GM23338 (cell line): ENCODE measurements at regions not wholly inside any gene's neighbourhood (a gene's known extent, or its start where the extent isn't known, plus 50 kb on each side); places are given as distances from the start of the nearest gene placed in this dataset.
A peak's percentile ranks its signal among the peaks of the same experiment; 100 is the strongest.

Experiments
- ATAC-seq: fragments of 200-7000 bp; cut with Tn5 transposase; 3 replicates; pipeline ENCODE4 v1.9.1; 2020
- DNase-seq: peaks from one replicate; pipeline ENCODE4 v3.0.0-alpha.2; 2015; ENCODE audit warnings: low spot score
- H2AFZ ChIP-seq: fragments of 200-600 bp; sonication (generic); 2 replicates; pipeline ENCODE4 v1.8.0; 2016; ENCODE audit warnings: antibody characterized with exemption, mild to moderate bottlenecking, moderate library complexity
- H3F3A ChIP-seq: fragments of 200-600 bp; sonication (generic); replicated peaks from 2 replicates; pipeline ENCODE4 v1.8.0; 2017; ENCODE audit warnings: antibody characterized with exemption, mixed run types, low read depth
- H3K27ac ChIP-seq: fragments of 200-600 bp; sonication (generic); 2 replicates; pipeline ENCODE4 v1.6.1; 2016; ENCODE audit warnings: low read depth
- H3K27me3 ChIP-seq: fragments of 200-600 bp; sonication (generic); 2 replicates; pipeline ENCODE4 v1.8.0; 2016; ENCODE audit warnings: mild to moderate bottlenecking, mixed run types, moderate library complexity; ENCODE audit not compliant: insufficient read depth
- H3K36me3 ChIP-seq: fragments of 200-600 bp; sonication (generic); 2 replicates; pipeline ENCODE4 v1.8.0; 2016; ENCODE audit warnings: mild to moderate bottlenecking; ENCODE audit not compliant: insufficient read depth
- H3K4me1 ChIP-seq: fragments of 200-600 bp; sonication (generic); 2 replicates; pipeline ENCODE4 v1.8.0; 2016; ENCODE audit warnings: mild to moderate bottlenecking, moderate library complexity; ENCODE audit not compliant: insufficient read depth
- H3K4me2 ChIP-seq: fragments of 200-600 bp; sonication (generic); 2 replicates; pipeline ENCODE4 v1.7.1; 2017; ENCODE audit warnings: mixed run types
- H3K4me3 ChIP-seq: fragments of 200-600 bp; sonication (generic); 2 replicates; pipeline ENCODE4 v1.6.1; 2016; ENCODE audit warnings: mixed run types
- H3K79me2 ChIP-seq: fragments of 200-600 bp; sonication (generic); replicated peaks from 2 replicates; pipeline ENCODE4 v1.8.0; 2017; ENCODE audit warnings: mild to moderate bottlenecking; ENCODE audit not compliant: insufficient read depth
- H3K9me2 ChIP-seq: fragments of 200-600 bp; sonication (generic); 2 replicates; pipeline ENCODE4 v1.8.0; 2017; ENCODE audit not compliant: insufficient read depth
- H4K20me1 ChIP-seq: fragments of 200-600 bp; sonication (generic); replicated peaks from 2 replicates; pipeline ENCODE4 v1.8.0; 2017; ENCODE audit warnings: mild to moderate bottlenecking; ENCODE audit not compliant: insufficient read depth
- H3K27ac Mint-ChIP-seq: 2 replicates; pipeline ENCODE4 v1.8.0; 2020; ENCODE audit warnings: inconsistent platforms, mild to moderate bottlenecking, moderate library complexity, mixed read lengths
- H3K27me3 Mint-ChIP-seq: 3 replicates; pipeline ENCODE4 v1.8.0; 2022; ENCODE audit warnings: low read depth, mild to moderate bottlenecking, moderate library complexity, mixed read lengths, inconsistent platforms; ENCODE audit not compliant: insufficient read depth, poor library complexity
- H3K36me3 Mint-ChIP-seq: 3 replicates; pipeline ENCODE4 v1.8.0; 2021; ENCODE audit warnings: low read depth, mild to moderate bottlenecking, inconsistent platforms, moderate library complexity, mixed read lengths
- H3K4me1 Mint-ChIP-seq: 3 replicates; pipeline ENCODE4 v1.8.0; 2020; ENCODE audit warnings: mild to moderate bottlenecking, inconsistent platforms, mixed read lengths
- H3K4me3 Mint-ChIP-seq: 3 replicates; pipeline ENCODE4 v1.8.0; 2021; ENCODE audit warnings: moderate library complexity, mild to moderate bottlenecking, inconsistent platforms, mixed read lengths
- H3K9me3 Mint-ChIP-seq: 3 replicates; pipeline ENCODE4 v1.8.0; 2020; ENCODE audit warnings: moderate library complexity, mild to moderate bottlenecking, inconsistent platforms, mixed read lengths
- CREB1 ChIP-seq: fragments of 250-450 bp; sonication (Bioruptor Pico); IDR thresholded peaks from 2 replicates; pipeline ENCODE4 v1.5.0; 2020; ENCODE audit warnings: low read depth, mild to moderate bottlenecking, moderate library complexity
- EZH2 ChIP-seq: fragments of 200-600 bp; sonication (generic); IDR thresholded peaks from one replicate; pipeline ENCODE4 v1.8.0; 2017; ENCODE audit warnings: antibody characterized with exemption, mild to moderate bottlenecking, low read depth; ENCODE audit not compliant: unreplicated experiment
- EZH2phosphoT487 ChIP-seq: fragments of 200-600 bp; sonication (generic); IDR thresholded peaks from one replicate; pipeline ENCODE4 v1.8.1; 2018; ENCODE audit warnings: antibody characterized with exemption; ENCODE audit not compliant: unreplicated experiment
- JUNB ChIP-seq: IDR thresholded peaks from one replicate; pipeline ENCODE4 v1.6.1; 2016; ENCODE audit warnings: antibody characterized with exemption; ENCODE audit not compliant: unreplicated experiment
- NANOG ChIP-seq: IDR thresholded peaks from 2 replicates; pipeline ENCODE4 v1.6.1; 2016; ENCODE audit warnings: antibody characterized with exemption, borderline replicate concordance
- POLR2AphosphoS5 ChIP-seq: IDR thresholded peaks from 2 replicates; pipeline ENCODE4 v1.6.1; 2016; ENCODE audit warnings: antibody characterized with exemption, low read depth
- ZNF114 ChIP-seq: fragments of 250-450 bp; sonication (Bioruptor Pico); IDR thresholded peaks from 2 replicates; pipeline ENCODE4 v1.5.0; 2020; ENCODE audit warnings: mild to moderate bottlenecking, moderate library complexity
- TF ChIP-seq, protein P1 (sequence below): IDR thresholded peaks from one replicate; pipeline ENCODE4 v1.6.1; 2018; ENCODE audit warnings: antibody characterized with exemption; ENCODE audit not compliant: unreplicated experiment
- TF ChIP-seq, protein P2 (sequence below), 2 experiments: fragments of 200-600 bp in 1 of 2; sonication (generic) in 1 of 2; conservative IDR thresholded peaks; 2 replicates each; pipeline versions ENCODE4 v1.5.1 to v1.6.1; 2016 to 2017; ENCODE audit warnings: antibody characterized with exemption in 2 of 2, low read depth in 2 of 2, mild to moderate bottlenecking in 2 of 2, moderate library complexity in 1 of 2
- TF ChIP-seq, protein P3 (sequence below): fragments of 250-450 bp; sonication (Bioruptor Pico); IDR thresholded peaks from 2 replicates; pipeline ENCODE4 v1.5.0; 2020; ENCODE audit warnings: mild to moderate bottlenecking, moderate library complexity

DNA sequence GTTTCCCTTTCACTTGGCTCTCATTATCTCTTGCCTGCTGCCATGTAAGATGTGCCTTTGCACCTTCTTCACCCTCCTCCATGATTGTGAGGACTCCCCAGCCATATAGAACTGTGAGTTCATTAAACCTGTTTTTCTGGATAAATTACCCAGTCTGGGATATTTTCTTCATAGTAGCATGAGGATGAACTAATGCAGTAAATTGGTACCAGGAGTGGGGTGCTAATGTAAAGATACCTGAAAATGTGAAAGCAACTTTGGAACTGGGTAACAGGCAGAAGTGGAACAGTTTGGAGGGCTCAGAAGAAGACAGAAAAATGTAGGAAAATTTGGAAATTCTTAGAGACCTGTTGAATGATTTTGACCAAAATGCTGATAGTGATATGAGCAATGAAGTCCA is 487.4 kb downstream of the LMO7 start:
- Histone ChIP-seq H3K4me1 (no peaks in the 10 kb centered on the region), H4K20me1 (no peaks in the 10 kb centered on the region), H3K4me3 (no peak overlapping the region), H3K27me3 (no peaks in the 10 kb centered on the region), H3F3A (no peaks in the 10 kb centered on the region), H3K4me2 (no peak overlapping the region), H3K9me2 (peaks cover 5% of the 10 kb centered on the region; the same call in 1 of the 2 replicates), H2AFZ (no peak overlapping the region), H3K36me3 (peaks cover 14% of the 10 kb centered on the region; the same call in 1 of the 2 replicates), H3K79me2 (no peaks in the 10 kb centered on the region), H3K27ac (no peak overlapping the region)
- DNase-seq (no peak), ATAC-seq (no peak)
- no peak overlapping the region for H3K27ac Mint-ChIP-seq
- H3K4me1 Mint-ChIP-seq: no peaks in the 10 kb centered on the region
- peaks cover 45% of the 10 kb centered on the region for H3K9me3 Mint-ChIP-seq
- H3K27me3 Mint-ChIP-seq: peaks cover 2% of the 10 kb centered on the region
- H3K4me3 Mint-ChIP-seq: no peak overlapping the region
- TF ChIP-seq POLR2AphosphoS5 (no peak), ZNF114 (CRISPR knock-in tag) (no peak), CREB1 (CRISPR knock-in tag) (no peak)
- peaks cover 18% of the 10 kb centered on the region; the same call in 2 of the 3 replicates for H3K36me3 Mint-ChIP-seq

DNA sequence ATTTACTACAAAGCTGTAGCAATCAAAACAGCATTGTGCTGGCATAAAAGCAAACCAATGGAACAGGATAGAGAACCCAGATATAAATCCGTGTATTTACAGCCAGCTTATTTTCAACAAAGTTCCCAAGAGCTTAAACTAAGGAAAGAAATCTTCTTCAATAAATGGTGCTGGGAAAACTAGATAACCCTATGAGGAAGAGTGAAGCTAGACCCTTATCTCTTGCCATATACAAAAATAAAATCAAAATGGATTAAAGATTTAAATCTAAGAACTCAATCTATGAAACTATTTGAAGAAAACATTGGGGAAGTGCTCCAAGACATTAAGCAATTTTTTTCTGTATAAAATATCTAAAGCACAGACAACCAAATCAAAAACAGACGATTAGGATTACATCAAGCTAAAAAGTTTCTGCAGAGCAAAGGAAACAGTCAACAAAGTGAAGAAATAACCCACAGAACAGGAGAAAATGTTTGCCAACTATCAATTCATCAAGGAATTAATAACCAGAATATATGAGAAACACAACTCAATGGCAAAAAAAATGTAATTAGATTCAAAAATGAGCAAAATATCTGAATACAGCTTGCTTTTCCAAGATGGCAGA is 480.7 kb downstream of the LMO7 start:
- H3K36me3 ChIP-seq: no peaks in the 10 kb centered on the region
- H3K4me3 Mint-ChIP-seq: no peak overlapping the region
- H3F3A ChIP-seq: no peaks in the 10 kb centered on the region
- H3K4me1 Mint-ChIP-seq: no peaks in the 10 kb centered on the region
- H3K27me3 Mint-ChIP-seq: no peaks in the 10 kb centered on the region
- H3K27me3 ChIP-seq: no peaks in the 10 kb centered on the region
- no peaks in the 10 kb centered on the region for H4K20me1 ChIP-seq
- H3K27ac Mint-ChIP-seq: no peak overlapping the region
- ATAC-seq: no peak
- no peak overlapping the region for H3K4me2 ChIP-seq
- H3K27ac ChIP-seq: no peak overlapping the region
- peak overlapping the region; percentile 23; the same call in 1 of the 2 replicates for H2AFZ ChIP-seq
- H3K79me2 ChIP-seq: no peaks in the 10 kb centered on the region
- peaks cover 7% of the 10 kb centered on the region; the same call in 2 of the 3 replicates for H3K9me3 Mint-ChIP-seq
- no peaks in the 10 kb centered on the region for H3K4me1 ChIP-seq
- DNase-seq: no peak
- H3K4me3 ChIP-seq: no peak overlapping the region
- peaks cover 5% of the 10 kb centered on the region for H3K9me2 ChIP-seq
- no peaks in the 10 kb centered on the region for H3K36me3 Mint-ChIP-seq
- TF ChIP-seq, protein P1, sequence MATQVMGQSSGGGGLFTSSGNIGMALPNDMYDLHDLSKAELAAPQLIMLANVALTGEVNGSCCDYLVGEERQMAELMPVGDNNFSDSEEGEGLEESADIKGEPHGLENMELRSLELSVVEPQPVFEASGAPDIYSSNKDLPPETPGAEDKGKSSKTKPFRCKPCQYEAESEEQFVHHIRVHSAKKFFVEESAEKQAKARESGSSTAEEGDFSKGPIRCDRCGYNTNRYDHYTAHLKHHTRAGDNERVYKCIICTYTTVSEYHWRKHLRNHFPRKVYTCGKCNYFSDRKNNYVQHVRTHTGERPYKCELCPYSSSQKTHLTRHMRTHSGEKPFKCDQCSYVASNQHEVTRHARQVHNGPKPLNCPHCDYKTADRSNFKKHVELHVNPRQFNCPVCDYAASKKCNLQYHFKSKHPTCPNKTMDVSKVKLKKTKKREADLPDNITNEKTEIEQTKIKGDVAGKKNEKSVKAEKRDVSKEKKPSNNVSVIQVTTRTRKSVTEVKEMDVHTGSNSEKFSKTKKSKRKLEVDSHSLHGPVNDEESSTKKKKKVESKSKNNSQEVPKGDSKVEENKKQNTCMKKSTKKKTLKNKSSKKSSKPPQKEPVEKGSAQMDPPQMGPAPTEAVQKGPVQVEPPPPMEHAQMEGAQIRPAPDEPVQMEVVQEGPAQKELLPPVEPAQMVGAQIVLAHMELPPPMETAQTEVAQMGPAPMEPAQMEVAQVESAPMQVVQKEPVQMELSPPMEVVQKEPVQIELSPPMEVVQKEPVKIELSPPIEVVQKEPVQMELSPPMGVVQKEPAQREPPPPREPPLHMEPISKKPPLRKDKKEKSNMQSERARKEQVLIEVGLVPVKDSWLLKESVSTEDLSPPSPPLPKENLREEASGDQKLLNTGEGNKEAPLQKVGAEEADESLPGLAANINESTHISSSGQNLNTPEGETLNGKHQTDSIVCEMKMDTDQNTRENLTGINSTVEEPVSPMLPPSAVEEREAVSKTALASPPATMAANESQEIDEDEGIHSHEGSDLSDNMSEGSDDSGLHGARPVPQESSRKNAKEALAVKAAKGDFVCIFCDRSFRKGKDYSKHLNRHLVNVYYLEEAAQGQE: no peak
- TF ChIP-seq EZH2phosphoT487 (no peak), ZNF114 (CRISPR knock-in tag) (no peak), NANOG (no peak), EZH2 (no peak), CREB1 (CRISPR knock-in tag) (no peak), POLR2AphosphoS5 (no peak), JUNB (no peak)
- TF ChIP-seq, protein P2, sequence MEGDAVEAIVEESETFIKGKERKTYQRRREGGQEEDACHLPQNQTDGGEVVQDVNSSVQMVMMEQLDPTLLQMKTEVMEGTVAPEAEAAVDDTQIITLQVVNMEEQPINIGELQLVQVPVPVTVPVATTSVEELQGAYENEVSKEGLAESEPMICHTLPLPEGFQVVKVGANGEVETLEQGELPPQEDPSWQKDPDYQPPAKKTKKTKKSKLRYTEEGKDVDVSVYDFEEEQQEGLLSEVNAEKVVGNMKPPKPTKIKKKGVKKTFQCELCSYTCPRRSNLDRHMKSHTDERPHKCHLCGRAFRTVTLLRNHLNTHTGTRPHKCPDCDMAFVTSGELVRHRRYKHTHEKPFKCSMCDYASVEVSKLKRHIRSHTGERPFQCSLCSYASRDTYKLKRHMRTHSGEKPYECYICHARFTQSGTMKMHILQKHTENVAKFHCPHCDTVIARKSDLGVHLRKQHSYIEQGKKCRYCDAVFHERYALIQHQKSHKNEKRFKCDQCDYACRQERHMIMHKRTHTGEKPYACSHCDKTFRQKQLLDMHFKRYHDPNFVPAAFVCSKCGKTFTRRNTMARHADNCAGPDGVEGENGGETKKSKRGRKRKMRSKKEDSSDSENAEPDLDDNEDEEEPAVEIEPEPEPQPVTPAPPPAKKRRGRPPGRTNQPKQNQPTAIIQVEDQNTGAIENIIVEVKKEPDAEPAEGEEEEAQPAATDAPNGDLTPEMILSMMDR (conservative IDR thresholded peaks at IDR 0.05; ENCODE audit: low read depth in 2 of 2): no peak
- TF ChIP-seq, protein P3, sequence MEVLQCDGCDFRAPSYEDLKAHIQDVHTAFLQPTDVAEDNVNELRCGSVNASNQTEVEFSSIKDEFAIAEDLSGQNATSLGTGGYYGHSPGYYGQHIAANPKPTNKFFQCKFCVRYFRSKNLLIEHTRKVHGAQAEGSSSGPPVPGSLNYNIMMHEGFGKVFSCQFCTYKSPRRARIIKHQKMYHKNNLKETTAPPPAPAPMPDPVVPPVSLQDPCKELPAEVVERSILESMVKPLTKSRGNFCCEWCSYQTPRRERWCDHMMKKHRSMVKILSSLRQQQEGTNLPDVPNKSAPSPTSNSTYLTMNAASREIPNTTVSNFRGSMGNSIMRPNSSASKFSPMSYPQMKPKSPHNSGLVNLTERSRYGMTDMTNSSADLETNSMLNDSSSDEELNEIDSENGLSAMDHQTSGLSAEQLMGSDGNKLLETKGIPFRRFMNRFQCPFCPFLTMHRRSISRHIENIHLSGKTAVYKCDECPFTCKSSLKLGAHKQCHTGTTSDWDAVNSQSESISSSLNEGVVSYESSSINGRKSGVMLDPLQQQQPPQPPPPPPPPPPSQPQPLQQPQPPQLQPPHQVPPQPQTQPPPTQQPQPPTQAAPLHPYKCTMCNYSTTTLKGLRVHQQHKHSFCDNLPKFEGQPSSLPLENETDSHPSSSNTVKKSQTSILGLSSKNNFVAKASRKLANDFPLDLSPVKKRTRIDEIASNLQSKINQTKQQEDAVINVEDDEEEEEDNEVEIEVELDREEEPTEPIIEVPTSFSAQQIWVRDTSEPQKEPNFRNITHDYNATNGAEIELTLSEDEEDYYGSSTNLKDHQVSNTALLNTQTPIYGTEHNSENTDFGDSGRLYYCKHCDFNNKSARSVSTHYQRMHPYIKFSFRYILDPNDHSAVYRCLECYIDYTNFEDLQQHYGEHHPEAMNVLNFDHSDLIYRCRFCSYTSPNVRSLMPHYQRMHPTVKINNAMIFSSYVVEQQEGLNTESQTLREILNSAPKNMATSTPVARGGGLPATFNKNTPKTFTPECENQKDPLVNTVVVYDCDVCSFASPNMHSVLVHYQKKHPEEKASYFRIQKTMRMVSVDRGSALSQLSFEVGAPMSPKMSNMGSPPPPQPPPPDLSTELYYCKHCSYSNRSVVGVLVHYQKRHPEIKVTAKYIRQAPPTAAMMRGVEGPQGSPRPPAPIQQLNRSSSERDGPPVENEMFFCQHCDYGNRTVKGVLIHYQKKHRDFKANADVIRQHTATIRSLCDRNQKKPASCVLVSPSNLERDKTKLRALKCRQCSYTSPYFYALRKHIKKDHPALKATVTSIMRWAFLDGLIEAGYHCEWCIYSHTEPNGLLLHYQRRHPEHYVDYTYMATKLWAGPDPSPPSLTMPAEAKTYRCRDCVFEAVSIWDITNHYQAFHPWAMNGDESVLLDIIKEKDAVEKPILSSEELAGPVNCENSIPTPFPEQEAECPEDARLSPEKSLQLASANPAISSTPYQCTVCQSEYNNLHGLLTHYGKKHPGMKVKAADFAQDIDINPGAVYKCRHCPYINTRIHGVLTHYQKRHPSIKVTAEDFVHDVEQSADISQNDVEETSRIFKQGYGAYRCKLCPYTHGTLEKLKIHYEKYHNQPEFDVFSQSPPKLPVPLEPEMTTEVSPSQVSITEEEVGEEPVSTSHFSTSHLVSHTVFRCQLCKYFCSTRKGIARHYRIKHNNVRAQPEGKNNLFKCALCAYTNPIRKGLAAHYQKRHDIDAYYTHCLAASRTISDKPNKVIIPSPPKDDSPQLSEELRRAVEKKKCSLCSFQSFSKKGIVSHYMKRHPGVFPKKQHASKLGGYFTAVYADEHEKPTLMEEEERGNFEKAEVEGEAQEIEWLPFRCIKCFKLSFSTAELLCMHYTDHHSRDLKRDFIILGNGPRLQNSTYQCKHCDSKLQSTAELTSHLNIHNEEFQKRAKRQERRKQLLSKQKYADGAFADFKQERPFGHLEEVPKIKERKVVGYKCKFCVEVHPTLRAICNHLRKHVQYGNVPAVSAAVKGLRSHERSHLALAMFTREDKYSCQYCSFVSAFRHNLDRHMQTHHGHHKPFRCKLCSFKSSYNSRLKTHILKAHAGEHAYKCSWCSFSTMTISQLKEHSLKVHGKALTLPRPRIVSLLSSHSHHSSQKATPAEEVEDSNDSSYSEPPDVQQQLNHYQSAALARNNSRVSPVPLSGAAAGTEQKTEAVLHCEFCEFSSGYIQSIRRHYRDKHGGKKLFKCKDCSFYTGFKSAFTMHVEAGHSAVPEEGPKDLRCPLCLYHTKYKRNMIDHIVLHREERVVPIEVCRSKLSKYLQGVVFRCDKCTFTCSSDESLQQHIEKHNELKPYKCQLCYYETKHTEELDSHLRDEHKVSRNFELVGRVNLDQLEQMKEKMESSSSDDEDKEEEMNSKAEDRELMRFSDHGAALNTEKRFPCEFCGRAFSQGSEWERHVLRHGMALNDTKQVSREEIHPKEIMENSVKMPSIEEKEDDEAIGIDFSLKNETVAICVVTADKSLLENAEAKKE (CRISPR knock-in tag): no peak
